HTR-8/SVneo (cell line): ENCODE measurements at regions not wholly inside any gene's neighbourhood (a gene's known extent, or its start where the extent isn't known, plus 50 kb on each side); places are given as distances from the start of the nearest gene placed in this dataset.

Source experiments
- DNase-seq: peaks from one replicate; pipeline ENCODE4 v3.0.0; 2011; ENCODE audit warnings: low spot score, mixed read lengths; ENCODE audit not compliant: insufficient read length
- FAIRE-seq: peaks from 2 replicates; lab custom pipeline; 2011; peaks lifted over from hg19 to GRCh38; lab: Jason Lieb, UNC

- DNase-seq = no peak
- FAIRE-seq = no peak
Measured at GRCh38 chr10:123562387-123562786, 103.8 kb upstream of the GPR26 start.

GRCh38 chr10:123562811-123563580, 103.2 kb upstream of the GPR26 start:
- no peak for DNase-seq
- no peak for FAIRE-seq

DNA sequence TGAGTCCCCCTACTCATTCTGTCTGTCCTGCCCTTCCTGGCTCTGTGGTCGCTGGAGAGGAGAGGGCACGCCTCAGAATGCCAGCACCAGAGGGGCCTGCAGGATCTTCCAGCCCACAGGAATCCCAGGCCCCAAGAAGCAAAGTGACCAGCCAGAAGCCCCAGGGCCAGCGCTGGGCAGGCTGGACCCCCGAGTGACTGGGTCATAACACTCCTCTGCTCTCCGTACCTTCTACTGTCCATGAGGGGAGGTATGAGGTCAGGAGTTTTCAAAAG, 102.6 kb upstream of the GPR26 start:
- FAIRE-seq = no peak
- DNase-seq = no peak

- FAIRE-seq (no peak), DNase-seq (no peak)
Measured at GRCh38 chr10:123563994-123564393, 102.2 kb upstream of the GPR26 start.

DNA sequence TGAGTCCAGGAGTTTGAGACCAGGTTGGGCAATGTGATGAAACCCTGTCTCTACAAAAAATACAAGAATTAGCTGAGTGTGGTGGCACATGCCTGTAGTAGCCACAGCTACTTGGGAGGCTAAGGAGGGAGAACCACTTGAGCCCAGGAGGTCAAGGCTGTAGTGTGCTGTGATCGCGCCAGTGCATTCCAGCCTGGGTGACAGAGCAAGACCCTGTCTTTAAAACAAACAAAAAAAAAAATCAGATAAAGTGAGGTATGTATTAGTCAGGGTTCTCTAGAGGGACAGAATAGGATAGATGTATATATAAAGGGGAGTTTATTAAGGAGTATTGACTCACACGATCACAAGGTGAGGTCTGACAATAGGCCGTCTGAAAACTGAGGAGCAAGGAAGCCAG, 101.5 kb upstream of the GPR26 start:
- DNase-seq = no peak
- no peak for FAIRE-seq

DNA sequence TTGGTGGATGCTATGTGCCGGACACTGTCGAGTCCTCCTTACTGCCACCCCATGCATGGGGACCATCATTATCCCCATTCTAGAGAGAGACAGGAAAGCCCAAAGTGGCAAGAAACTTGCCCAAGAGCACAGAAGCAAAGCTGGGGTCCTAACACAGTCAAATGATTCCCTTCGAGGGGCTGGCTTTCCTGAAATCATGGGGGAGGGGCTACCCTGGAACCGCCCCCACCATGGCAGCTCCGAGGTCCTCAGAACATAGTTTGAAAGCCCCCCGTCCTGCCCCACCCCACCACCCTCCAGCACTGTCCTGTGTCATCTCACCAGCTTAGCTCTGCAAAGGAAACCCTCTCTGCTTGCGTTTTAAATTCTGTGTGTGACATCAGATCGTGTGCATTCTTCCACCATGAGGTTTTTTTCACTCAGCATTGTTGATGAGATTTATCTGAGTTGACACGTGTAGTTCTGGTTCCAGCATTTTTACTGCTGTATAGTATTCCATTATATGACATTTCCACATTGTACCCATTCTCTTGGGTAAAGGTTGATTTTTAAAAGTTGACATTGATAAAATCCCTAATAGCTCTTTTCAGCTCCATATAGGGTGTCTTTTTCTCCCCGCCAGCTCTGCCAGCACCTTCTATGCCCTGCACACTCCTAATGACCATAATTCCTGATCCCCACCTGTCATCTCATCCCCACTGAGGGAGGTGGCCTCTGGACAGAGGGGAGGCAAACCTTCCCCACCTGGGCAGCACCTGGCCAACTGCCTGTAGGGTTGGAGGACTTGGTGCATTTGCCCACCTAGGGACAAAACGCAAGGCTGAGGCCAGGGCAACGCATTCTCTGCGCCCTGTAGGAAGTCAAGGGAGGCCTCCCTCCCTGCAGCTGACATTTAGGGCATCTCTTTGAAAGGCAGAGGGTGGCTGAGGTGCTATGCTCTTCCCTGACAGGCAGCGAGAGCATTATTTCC, 100.2 kb upstream of the GPR26 start:
- DNase-seq (no peak), FAIRE-seq (no peak)

DNA sequence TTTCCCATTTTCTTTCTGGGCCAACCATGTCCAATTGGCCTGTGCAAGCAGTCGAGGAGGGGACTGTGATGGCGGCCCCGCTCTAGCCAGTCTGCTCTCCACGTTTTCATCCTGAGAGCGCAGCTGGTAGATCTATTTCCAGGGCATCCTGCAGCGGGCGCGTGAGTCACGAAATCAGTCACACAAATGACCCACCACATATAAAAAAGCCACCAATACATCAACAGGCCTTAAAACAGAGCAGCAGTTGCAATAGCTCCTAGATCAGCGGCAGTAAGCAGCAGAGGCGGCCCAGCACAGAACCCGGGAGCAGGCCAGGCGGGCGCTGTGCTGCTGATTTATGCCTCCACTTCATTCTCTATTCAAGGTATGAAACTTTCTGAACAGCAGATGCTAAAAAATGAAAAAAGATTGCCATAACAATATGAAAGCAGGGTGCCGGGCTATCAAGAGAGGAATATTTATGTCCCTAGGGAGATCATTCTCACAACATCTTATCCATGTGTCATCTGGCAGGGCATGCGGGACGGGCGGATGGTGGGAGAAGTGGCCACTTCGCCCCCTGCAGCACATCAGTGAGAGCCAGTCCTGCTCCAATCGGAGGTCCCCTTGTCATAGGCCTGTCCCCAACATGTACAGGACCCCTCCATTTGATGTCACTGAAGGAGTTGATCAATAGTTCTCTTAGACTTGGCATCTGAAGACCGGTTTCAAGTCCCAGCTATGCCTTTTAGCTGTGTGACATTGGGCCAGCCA, 98.0 kb upstream of the GPR26 start:
- FAIRE-seq = no peak
- no peak for DNase-seq

GRCh38 chr10:123568751-123569150, 97.4 kb upstream of the GPR26 start:
- no peak for DNase-seq

DNA sequence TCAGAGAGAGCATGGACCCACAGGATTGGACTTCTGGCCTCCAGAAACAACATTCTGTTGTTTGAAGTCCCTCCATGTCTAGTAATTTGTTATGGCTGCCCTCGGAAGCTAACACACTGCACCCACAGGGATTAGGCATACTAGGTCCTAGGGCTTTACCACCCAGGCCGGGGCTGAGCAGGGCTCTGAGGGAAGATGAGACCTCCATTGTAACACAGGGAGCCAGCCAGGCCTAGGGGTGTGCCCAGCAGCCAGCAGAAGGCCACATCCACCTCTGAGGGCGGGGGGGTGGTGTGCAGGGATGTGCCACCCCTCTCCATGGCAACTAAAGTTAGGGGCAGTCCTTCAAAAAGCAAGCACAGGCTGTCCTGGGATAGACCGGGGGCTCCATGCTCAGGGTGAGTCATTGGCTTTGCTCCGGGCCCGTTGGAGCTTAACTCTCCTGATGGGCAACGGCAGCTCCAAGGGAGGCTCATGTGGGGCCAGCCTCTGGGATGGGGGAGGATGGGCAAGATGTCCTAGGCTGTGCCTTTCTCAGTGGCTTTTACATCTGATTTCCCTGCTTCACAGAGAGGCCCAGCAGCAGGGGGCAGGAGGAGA, 96.6 kb upstream of the GPR26 start:
- FAIRE-seq (no peak), DNase-seq (no peak)

More at GRCh38 chr10:123568751-123569150, 97.4 kb upstream of the GPR26 start:
- no peak for FAIRE-seq

DNA sequence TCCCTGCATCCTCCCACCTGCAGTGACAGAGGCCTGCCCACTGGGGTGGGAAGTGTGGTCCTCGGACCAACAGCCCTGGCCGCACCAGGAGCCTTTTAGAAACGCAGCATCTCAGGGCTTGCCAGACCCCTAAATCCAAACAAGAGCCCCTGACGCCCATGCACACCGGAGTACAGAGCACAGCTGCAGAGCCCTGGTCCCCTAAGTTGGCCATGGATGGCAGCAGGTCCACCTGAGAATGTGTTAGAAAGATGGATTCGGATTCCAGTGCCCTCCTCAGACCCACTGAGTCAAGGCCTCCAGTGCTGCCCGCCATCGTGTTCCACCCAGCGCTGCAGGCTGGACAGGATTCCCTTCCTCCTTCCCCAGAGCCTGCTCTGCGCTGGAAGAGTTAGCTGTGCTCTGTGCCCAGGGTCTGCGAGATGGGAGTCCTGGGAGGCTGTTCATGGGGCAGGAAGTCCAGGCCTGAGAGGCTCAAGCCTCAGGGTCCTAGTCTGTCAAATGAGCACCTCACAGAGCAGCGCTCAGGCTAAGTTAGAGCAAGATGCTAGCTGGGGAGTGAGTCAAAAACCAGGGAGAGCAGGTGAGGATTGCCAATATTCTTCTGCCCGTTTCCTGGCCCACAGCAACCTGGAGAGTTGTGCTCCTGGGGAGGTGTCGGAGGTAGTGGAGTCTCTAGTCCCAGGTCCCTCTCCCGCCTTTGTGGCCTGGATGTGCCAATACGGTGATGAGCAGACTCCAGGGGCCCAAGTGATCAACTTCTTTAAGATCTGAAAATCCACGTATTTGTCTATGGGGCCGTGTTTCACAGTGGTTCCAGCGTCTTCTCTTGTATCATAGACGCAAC, 95.9 kb upstream of the GPR26 start:
- DNase-seq (no peak), FAIRE-seq (no peak)

- no peak for DNase-seq
- no peak for FAIRE-seq
Measured at GRCh38 chr10:123570898-123571515, 95.1 kb upstream of the GPR26 start.

GRCh38 chr10:123571978-123572377, 94.2 kb upstream of the GPR26 start:
- DNase-seq (no peak), FAIRE-seq (no peak)

- DNase-seq = peak; percentile 22
- FAIRE-seq = no peak
Measured at GRCh38 chr10:123573236-123574108, 92.7 kb upstream of the GPR26 start.

GRCh38 chr10:123574109-123574698, 92.0 kb upstream of the GPR26 start:
- FAIRE-seq = no peak

GRCh38 chr10:123575105-123575504, 91.0 kb upstream of the GPR26 start:
- no peak for FAIRE-seq
- DNase-seq = no peak

More at GRCh38 chr10:123574109-123574698, 92.0 kb upstream of the GPR26 start:
- DNase-seq = no peak

DNA sequence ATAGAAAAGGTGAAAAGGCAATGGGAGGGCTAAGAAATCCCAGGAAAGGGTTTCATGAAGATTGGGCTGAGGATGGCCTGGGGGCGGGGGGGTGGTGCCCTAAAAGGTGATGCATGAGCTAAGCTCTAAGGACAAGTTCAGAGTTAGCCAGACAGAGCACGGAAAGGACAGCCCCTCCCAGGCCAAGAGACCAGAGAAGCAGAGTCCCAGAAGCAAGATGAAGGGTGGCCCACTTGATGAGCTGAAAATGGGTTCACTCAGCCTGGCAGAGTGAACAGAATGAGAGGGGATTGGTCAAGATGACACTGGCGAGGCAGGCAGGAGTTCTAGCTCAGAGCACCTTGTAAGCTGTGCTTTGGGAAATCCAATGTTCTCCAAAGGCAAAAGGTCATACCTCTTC, 89.4 kb upstream of the GPR26 start:
- FAIRE-seq = no peak

GRCh38 chr10:123577921-123578461, 88.2 kb upstream of the GPR26 start:
- DNase-seq (no peak), FAIRE-seq (no peak)

More for the DNA sequence above, 89.4 kb upstream of the GPR26 start:
- DNase-seq = no peak
